Stimulated activated CD4-positive, alpha-beta T cell treated with anti-CD3 and anti-CD28 coated beads, Interleukin-12 subunit alpha, Interleukin-12 subunit beta, amount 100 ng/mL, for 4 hours (primary cell): ENCODE measurements at regions not wholly inside any gene's neighbourhood (a gene's known extent, or its start where the extent isn't known, plus 50 kb on each side); places are given as distances from the start of the nearest gene placed in this dataset.
"Not testable (repeated sequence)": the region's sequence is repeated elsewhere in the genome, so short reads cannot be mapped to it uniquely, and the experiment has no call there.

Source experiments
- DNase-seq: peaks from one replicate; pipeline ENCODE4 v3.0.0-alpha.2; 2020

DNA sequence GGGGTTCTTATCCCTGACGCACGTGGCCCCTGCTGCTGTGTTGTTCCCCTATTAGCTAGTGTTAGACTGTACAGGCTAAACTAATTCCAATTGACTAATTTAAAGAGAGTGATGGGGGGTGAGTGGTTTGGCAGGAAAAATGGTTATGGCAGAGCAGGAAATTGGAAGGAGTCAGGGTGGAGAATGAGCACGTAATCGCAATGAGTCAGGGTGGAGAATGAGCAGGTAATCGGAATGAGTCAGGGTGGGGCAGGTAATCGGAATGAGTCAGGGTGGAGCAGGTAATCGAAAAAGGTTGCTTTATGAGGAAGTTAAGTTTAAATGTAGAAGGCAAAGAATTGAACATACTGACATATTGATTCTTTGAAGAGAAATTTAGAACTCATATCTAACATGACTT is 1002.6 kb upstream of the HS3ST1 start:
- not testable (repeated sequence) for DNase-seq

- no peak for DNase-seq
Measured at GRCh38 chr4:12421364-12421763, 992.7 kb upstream of the HS3ST1 start.

GRCh38 chr4:12416755-12417154 is 988.1 kb upstream of the HS3ST1 start:
- DNase-seq, result no peak

DNA sequence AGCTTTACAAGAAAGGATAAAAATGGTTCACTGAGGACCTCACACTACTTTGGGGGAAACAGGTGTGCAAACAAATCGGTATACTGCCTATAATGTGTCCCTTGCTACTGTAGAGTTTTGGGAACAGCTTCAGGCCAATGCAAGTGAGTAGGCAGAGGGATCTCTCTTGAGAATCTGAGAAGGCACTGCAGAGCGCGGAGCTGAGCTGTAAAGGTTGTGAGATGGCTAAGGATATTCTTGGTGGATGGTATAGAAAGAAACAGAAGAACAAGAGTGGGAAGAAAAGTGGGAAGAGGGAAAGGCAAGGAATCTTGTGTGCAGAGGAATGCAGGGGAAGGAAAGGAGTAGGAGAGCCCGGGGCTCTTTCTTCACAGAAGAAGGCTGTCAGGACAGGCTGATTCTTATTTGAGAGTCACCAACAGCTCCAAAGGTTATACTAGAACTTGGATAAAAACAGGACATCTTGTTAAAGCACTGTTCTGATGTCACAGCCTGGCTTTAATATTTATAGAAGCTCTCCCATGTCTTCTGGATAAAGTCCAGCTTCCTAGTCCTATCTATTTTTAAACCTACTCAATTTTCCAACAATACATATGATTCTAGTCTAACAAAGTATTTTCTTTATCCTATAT is 985.6 kb upstream of the HS3ST1 start:
- DNase-seq, result no peak

DNA sequence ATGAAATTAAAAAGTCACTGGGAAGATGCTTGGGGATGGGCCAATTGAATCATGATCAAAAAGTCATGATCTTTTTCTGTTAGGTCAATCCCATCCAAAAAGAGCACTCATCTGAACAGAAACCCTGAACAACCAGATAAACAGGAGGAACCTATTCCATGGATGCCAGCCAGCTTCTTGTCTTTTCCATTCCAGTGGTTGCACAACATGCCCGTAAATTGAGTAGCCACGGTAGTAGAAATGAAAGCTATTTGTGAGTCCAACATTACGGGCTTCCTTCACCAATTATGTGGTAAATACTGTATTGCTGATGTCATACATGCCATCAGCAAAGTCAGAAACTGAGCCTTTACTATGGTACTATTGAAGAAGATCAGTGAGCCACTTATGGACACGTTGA is 982.4 kb upstream of the HS3ST1 start:
- no peak for DNase-seq

DNA sequence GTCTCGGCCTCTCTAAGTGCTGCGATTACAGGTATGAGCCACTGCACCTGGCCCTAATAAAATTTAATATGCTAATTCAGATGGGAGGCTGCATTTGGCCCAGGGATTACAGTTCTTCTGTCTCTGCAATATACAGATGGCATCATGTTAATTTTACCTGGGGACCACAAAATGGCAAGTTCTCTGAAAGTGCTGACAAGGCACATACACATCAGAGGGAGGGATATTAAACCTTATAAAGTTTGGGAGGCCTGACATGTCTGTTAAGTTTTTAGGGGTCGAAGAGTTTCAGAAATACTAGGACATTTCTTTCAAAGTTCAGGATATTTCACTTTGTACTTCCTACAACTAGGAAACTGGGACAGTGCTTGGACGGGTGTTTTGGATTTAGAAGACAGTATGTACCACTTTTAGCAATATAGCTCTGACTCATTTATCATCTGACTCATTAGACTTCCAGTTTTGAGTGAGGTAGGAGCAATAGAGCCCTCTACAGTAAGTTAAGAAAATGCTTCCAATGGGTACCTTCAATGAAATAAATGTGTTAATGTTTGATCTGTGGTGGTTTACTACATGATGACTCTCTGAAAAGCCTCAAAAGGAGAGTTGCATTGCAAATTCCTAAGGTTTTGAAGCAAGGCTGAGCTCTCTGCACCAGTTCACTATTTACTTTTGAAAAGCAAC is 981.0 kb upstream of the HS3ST1 start:
- DNase-seq, result no peak

DNA sequence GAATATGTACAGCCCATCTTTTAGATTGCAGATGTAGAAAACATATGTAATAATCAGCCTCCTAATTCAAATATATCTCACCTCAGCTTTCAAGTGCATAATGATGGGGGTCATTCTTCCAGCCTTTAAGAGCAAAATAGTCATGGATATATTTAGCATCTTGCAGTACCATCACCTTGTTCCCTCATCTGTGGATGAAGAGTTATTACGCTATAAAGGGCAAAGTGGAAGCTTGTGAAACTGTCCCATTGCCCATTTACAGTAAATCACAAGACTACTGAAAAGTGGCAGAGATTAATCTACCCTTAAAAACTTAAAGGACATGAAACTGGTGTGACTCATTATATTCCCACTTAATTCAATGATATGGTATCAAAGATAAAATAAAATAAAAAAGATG is 979.7 kb upstream of the HS3ST1 start:
- DNase-seq, result no peak

DNA sequence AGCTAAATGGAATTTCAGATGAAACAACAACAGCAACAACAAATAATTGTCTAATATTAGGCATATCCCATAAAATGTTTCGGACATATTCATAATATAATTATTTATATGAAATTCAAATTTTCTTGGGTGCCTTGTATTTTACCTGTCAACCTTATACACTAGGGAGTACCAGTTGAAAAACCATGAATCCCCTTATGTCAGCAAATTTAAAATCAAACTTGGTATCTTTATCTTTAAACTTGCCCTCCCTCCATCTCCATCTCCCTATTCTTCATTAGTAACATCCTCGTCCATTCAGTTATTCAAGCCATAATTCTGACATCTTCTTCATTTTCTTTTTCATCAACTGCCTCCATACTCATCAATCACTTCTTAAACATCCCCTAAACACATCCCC is 974.5 kb upstream of the HS3ST1 start:
- DNase-seq, result no peak

- no peak for DNase-seq
Measured at GRCh38 chr4:12399781-12400180, 971.1 kb upstream of the HS3ST1 start.

- no peak for DNase-seq
Measured at GRCh38 chr4:12393631-12394262, 965.1 kb upstream of the HS3ST1 start.

GRCh38 chr4:12389604-12390003 is 960.9 kb upstream of the HS3ST1 start:
- no peak for DNase-seq

GRCh38 chr4:12382567-12382966 is 953.9 kb upstream of the HS3ST1 start:
- DNase-seq, result no peak

- DNase-seq, result no peak
Measured at GRCh38 chr4:12379191-12379590, 950.5 kb upstream of the HS3ST1 start.

DNA sequence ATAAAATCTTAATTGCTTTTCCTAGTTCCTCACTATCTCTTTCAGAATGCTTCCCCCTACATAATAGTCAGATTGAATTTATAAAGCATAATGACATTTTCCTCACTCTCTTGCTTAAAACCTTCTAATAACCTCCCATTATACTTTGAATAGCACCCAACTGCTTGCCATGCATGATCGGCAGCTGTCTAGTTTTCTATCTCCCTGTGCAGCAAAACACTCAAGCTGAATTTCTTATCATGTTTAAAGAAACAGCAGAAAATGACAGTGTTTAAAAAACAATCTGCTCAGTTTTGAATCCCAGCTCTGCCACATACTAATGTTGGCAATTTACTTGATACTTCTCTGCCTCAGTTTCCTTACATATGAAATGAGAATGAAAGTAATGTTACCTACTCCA is 947.1 kb upstream of the HS3ST1 start:
- no peak for DNase-seq

GRCh38 chr4:12365869-12366268 is 937.2 kb upstream of the HS3ST1 start:
- not testable (repeated sequence) for DNase-seq

DNA sequence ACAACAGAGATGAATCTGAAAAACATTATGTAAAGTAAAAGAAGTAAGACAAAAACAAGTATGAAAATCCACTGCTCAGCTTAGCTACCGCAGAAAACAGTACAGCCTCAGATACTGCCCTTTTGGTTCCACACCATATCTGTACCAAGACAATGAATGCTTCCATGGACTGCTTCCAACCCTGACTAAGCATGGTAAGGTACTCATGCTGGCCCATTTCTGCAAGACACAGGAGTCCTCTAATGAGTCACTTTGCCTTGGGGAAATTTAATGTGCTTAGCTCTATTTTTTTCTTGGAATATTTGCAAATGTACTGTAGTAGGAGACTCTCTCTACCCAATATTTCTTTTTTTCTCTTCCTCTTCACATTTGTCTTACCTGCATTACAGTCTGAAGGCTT is 931.7 kb upstream of the HS3ST1 start:
- no peak for DNase-seq

DNA sequence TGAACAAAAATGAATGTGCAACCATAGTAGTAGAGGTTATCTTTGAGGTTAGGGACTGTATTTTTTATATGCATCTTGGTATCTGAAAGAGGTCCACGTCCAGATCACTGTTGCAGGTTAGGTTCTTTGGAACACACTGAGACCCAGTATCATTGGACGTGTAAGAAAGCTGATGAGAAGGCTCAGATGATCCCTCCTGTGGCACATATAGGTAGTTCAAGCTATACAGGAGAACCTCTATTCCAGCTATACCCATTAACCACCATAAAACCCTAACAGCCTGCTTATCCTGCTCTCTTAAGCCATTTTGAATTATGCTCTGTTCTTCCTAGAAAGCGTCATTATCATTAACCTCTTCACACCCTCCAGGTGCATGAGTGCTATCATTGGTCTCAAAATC is 930.7 kb upstream of the HS3ST1 start:
- DNase-seq, result no peak

GRCh38 chr4:12333083-12333482 is 904.4 kb upstream of the HS3ST1 start:
- not testable (repeated sequence) for DNase-seq

GRCh38 chr4:12324965-12325364 is 896.3 kb upstream of the HS3ST1 start:
- no peak for DNase-seq

- DNase-seq, result no peak
Measured at GRCh38 chr4:12319765-12320164, 891.1 kb upstream of the HS3ST1 start.

DNA sequence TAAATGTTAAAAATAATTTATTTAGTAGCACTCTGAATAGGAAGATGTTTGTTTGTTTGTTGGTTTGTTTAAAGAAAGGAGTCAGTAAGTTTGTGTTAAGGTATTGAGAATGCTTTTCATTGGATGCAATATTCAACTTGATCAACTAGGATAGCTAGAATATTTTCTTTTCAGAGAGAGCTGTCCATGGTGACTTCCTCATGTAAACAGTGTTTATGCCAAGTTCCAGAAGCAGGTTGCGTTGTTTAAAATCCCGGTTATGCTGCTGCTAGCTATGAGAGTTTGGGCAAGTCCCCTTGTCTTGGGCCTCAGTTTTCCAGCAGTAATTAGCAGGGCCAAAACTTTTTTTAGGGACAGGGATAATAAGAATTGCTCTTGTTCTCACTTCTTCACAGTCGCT is 876.2 kb upstream of the HS3ST1 start:
- DNase-seq, result no peak

DNA sequence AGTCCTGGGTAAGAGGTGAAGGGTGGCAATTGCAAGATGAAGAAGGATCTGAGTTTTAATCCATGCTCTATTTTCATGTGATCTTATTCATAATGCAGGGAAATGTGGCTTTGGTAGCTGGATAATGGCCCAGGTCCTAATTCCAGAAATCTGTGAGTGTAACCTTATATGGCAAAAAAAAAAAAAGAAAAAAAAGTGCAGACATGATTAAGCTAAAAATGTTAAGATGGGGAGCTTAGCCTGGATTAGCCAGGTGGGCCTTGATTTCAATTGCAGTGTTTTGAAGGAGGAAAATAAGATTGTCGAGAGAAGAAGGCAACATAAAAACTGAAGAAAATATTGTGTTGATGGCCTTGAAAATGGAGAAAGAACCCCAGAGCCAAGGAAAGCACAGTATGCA is 867.7 kb upstream of the HS3ST1 start:
- no peak for DNase-seq

- DNase-seq, result no peak
Measured at GRCh38 chr4:12293906-12294525, 865.3 kb upstream of the HS3ST1 start.

DNA sequence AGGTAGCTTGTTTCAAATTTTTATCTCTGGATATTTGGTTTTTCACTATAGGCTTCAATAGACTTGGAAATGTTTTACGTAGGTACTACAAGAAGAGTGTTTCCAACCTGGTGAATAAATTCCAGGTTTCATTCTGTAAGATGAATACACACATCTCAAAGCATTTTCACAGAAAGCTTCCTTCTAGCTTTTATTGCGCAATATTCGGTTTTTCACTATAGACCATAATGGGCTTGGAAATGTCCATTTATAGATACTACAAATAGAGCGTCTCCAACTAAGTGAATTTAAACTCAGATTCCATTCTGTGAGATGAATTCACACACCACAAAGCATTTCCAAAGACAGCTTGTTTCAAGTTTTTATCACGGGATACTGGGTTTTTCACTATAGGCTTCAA is 857.7 kb upstream of the HS3ST1 start:
- no peak for DNase-seq
